ENCODE measurements at regions not wholly inside any gene's neighbourhood (a gene's known extent, or its start where the extent isn't known, plus 50 kb on each side); places are given as distances from the start of the nearest gene placed in this dataset.

DNA sequence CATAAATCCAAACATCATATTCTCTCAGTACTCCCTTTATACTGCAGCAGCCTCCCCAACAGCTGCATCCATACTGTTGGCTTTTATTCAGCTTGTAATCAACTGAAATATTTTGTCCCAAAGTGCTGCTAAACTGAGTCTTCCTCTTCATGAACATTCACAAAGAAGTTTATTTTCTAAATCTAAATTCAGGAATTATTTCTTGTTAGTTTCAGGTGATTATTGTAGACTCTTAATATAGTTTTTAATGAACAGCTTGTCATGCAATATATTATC, 269.3 kb upstream of the UBE2E2 start:
- no peak for DNase-seq (ENCODE audit: low spot score)

DNA sequence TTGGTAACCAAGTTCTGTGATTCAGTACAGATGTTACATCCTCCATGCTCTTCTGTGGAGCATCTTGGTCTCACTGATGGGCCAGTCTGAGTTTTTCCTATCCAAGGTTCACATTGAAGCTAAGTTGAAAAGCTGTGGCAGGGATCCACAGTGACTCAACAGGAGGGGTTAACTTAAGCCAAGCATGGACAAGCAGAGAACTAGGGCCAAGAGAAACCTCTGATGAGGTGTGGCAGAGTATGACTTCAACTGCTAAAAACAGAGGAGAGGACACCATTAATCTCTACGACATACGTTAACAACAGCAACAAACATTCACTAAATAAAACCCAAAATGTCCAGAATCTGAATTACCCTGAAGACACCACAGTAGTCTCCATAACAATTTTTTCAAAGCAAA, 268.1 kb upstream of the UBE2E2 start:
- DNase-seq (ENCODE audit: low spot score): no peak

DNA sequence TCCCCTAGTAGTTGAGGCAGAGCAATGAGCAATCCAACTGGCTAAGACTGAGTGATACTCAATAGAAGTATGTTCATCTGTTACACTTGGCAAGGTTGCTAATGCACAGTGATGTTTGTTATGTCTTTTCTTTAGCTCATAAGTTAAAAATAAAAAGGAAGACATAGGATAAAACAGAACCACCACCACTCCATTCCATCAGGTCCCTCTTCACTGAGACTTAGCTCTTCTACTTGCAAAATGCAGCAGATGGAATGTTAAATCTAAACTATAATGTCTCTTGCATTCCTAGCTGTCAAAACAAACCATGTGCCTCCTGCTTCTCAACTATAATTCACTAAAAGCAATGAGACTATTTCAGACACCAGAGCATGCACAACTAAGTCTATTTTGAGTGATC, 265.6 kb upstream of the UBE2E2 start:
- DNase-seq (ENCODE audit: low spot score): no peak

- DNase-seq (ENCODE audit: low spot score): no peak
These were observed 264.4 kb upstream of the UBE2E2 start for GRCh38 chr3:22938739-22939138.

DNA sequence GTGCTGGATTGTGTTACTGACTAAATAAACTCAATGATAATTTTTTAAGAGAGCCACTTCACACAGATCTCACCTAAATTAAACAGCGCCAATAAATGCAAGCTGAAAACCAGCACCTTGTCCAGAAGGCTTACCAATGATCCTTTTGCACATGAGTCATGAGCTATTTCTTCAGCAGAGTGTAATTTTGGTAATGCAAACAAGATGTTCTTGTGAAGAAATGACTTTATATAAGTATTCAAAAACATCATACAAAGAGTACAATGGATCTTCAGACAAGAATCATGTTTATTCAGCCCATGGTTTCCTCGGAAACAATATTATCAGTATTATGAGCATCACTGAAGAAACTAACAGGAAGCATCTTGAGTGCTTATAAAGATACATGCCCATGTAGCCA, 263.8 kb upstream of the UBE2E2 start:
- DNase-seq (ENCODE audit: low spot score): no peak

- no peak for DNase-seq (ENCODE audit: low spot score)
These were observed 262.8 kb upstream of the UBE2E2 start for GRCh38 chr3:22940285-22940684.

GRCh38 chr3:22942981-22943380, 260.1 kb upstream of the UBE2E2 start:
- DNase-seq (ENCODE audit: low spot score): no peak

GRCh38 chr3:22947851-22948250, 255.3 kb upstream of the UBE2E2 start:
- DNase-seq (ENCODE audit: low spot score): no peak

GRCh38 chr3:22951910-22952309, 251.2 kb upstream of the UBE2E2 start:
- no peak for DNase-seq (ENCODE audit: low spot score)

- no peak for DNase-seq (ENCODE audit: low spot score)
These were observed 250.3 kb upstream of the UBE2E2 start for GRCh38 chr3:22952860-22953259.

- no peak for DNase-seq (ENCODE audit: low spot score)
These were observed 243.5 kb upstream of the UBE2E2 start for GRCh38 chr3:22959593-22959992.

GRCh38 chr3:22960105-22960984, 242.8 kb upstream of the UBE2E2 start:
- peak; percentile 23 for DNase-seq (ENCODE audit: low spot score)

DNA sequence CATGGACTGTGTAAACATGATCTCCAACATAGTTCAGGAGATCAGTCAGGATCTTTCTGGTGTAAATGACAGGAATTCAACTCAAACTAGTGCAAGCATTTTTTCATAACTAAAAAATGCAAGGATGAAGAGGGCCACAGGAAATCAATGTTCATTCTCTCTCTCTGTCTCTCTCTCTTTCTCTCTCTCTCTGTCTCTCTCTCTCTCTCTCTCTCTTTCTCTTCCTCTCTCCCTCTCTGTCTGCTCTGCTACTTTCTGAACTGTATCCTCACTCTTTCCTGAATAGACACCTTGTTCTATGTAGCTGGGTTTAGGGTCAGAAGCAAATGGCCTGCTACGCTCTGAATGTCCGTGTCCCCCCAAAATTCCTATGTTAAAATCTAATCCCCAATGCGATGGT, 240.9 kb upstream of the UBE2E2 start:
- DNase-seq (ENCODE audit: low spot score): no peak

DNA sequence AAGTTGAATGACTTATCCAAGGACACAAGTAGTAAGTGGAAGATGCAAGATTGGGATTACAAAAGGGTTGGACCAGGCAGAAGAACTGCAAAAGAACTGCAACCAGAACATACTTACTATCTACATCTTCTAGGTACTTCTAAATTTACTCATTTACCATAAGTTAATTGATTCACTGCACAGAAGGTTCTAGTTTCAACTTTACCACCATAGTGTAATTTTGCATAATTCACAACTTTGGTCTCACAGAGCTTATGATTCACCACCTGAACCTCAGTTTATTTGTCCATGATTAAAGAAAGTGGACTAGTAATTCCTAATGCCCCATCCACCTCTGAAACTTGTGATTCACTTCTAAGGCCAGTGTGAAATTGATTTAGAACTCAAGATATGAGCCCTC, 236.8 kb upstream of the UBE2E2 start:
- no peak for DNase-seq (ENCODE audit: low spot score)

GRCh38 chr3:22969276-22969675, 233.9 kb upstream of the UBE2E2 start:
- DNase-seq (ENCODE audit: low spot score): no peak

DNA sequence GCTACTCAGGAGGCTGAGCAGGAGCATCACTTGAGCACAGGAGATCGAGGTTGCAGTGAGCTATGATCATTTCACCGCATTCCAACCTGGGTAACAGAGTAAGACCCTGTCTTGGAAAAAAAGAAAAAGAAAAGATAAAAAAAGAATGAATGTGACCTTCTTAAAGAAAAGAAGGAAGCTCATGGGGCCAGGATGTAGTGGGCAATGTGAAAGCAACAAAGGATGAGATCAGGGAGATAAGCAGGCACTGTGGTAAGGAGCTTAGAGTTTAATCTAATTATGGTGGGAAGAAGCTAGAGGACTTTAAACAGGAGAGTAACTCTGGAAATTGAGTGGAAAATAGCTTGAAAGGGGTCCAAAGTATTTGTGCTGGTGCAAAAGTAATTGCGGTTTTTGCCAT, 231.6 kb upstream of the UBE2E2 start:
- DNase-seq (ENCODE audit: low spot score): peak; percentile 20

DNA sequence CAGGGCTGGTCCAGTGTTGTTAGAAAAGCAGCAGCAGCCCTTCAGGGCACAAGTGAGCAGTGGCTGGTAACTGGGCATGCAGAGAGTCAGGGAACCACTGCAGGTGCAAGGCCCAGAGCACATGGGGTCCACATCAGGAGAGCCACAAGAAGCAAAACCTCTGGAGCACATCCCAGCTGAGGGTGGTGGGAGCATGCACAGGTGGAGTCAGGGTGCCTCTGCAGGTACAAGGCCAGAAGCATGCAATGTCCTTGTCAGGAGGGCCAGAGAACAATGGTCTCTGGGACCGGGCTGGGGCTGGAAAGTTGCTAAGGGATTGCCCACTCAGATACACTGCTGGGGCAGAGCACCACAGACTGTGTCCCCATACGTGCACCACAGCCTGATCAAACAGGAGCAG, 226.1 kb upstream of the UBE2E2 start:
- DNase-seq (ENCODE audit: low spot score): no peak

DNA sequence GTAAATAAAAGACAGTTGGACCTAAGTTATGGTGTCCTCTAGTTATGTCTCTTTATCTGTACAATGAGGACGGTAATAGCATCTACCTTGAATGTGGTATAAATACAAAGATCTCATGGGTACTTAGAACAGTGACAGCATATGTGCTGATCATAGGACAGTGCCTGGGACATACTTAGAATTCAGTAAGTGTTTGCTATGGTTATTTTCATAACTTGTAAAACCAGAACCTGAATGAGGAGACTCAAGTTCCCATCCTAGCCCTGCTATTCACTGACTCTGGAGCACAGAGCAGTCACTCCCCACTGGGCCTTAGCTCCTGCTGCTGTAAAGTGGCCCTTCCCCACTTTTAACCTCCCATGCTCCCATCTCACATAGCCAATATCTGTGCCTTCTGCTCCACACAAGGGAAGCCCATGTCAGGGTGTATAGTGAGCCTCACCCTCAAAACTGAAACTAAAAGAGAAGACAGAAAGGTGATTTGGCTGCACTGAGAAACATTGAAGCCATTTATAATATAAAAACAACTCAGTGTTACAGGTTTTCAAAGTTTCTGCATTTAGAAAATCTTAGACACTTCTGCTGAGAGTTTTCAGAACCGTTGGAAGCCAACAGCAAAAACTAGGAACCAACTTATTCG, 225.4 kb upstream of the UBE2E2 start:
- no peak for DNase-seq (ENCODE audit: low spot score)

DNA sequence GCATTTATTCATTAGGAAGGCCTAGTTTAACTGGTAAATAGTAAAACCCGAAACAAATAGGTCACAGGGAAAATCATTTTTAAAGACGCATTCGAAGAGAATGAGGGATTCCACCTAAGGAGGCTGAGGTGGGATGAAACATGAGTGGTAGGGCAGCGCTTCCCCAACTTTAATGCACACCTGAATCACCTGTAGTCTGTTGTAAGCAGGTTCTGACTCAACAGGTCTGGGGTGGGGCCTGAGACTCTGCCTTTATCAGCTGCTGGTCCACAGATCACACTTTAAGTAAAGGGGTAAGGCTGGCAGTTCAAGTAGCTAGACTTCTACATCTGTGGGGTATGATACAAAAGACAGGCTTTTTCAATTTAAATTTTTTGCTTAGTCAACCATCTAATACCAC, 223.5 kb upstream of the UBE2E2 start:
- DNase-seq (ENCODE audit: low spot score): no peak

GRCh38 chr3:22980346-22980745, 222.8 kb upstream of the UBE2E2 start:
- no peak for DNase-seq (ENCODE audit: low spot score)

GRCh38 chr3:22981166-22981565, 222.0 kb upstream of the UBE2E2 start:
- DNase-seq (ENCODE audit: low spot score): no peak

DNA sequence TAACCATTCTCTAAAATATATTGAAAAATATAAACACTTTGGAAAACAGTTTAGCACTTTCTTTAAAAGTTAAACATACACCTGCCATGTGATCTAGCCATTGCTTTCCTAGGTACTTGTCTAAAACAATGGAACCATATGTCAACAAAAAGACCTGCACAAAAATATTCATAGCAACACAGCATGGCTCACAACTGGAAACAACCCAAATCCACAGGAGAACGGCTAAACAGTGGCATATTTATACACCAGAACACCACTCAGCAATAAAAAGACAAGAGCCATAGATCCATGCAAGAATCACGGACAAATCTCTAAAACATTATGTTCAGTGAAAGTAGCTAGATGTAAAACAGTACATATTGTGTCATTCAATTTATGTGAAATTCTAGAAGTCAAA, 221.3 kb upstream of the UBE2E2 start:
- no peak for DNase-seq (ENCODE audit: low spot score)

DNA sequence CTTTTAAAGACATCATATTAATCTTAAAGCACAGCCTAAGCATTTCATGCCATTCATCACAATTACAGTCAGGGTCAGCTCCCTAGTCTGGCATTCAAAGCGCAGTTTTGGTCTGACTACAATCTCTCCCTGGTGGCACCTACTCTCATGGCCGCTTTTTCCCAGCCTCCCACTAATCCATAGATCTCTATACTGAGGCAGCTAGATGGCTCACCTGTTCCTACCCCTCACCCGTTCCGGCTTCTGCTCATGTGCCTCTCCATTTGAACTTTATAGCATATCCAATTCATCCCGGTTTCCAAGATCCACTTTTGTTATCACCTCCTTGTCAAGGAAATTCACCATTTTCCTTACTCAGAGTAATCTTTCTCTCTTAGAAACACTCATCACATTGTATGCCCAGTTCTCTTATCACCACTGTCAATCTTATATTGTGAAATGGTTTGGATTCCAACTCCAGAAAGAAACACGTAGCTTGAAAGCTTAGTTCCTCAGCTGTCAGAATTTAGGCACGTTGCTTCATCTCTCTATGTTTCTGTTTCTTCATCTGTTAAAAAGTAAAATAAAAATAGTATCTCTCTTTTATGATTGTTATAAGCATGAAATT, 220.0 kb upstream of the UBE2E2 start:
- DNase-seq (ENCODE audit: low spot score): no peak

Data from SK-N-DZ (cell line).